ENCODE measurements at regions not wholly inside any gene's neighbourhood (a gene's known extent, or its start where the extent isn't known, plus 50 kb on each side); places are given as distances from the start of the nearest gene placed in this dataset.

DNA sequence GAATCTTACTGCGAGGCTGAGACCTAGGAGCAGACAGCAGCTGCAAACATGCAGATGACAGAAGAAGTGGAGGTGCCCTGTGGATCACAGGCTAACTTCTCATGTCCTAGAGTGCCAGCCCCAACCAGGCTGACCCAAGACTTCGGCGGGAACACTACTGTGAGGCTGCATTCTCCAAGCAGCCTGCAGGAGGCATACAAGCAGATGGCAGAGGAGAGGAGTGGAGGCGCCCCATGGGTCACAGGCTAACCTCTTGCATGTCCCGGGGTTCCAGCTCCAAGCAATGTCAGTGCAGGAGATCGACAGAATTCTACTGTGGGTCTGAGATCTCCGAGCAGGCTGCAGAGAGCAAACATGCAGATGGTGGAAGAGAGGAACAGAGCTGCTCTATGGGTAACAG, 98.1 kb upstream of the ZNF678 start:
- no peak for TF ChIP-seq JUND (IDR thresholded peaks at IDR 0.05)
- TF ChIP-seq EGR1 (IDR thresholded peaks at IDR 0.05; ENCODE audit: low read depth): no peak
- TF ChIP-seq POLR2A (IDR thresholded peaks at IDR 0.05; ENCODE audit: borderline replicate concordance, extremely low read depth, insufficient read depth, insufficient read length): no peak
- TF ChIP-seq EZH2phosphoT487 (IDR thresholded peaks at IDR 0.05; ENCODE audit: borderline replicate concordance): no peak
- TF ChIP-seq, protein P1, sequence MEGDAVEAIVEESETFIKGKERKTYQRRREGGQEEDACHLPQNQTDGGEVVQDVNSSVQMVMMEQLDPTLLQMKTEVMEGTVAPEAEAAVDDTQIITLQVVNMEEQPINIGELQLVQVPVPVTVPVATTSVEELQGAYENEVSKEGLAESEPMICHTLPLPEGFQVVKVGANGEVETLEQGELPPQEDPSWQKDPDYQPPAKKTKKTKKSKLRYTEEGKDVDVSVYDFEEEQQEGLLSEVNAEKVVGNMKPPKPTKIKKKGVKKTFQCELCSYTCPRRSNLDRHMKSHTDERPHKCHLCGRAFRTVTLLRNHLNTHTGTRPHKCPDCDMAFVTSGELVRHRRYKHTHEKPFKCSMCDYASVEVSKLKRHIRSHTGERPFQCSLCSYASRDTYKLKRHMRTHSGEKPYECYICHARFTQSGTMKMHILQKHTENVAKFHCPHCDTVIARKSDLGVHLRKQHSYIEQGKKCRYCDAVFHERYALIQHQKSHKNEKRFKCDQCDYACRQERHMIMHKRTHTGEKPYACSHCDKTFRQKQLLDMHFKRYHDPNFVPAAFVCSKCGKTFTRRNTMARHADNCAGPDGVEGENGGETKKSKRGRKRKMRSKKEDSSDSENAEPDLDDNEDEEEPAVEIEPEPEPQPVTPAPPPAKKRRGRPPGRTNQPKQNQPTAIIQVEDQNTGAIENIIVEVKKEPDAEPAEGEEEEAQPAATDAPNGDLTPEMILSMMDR (IDR thresholded peaks at IDR 0.05 in 2 of 3, conservative IDR thresholded peaks at IDR 0.05 in 1 of 3; ENCODE audit: borderline replicate concordance in 1 of 3, insufficient read depth in 1 of 3, low read depth in 2 of 3, low read length in 2 of 3): peak in 1 of 3 experiments; percentile 16; a peak in 2 of 6 replicates
- TF ChIP-seq, protein P2, sequence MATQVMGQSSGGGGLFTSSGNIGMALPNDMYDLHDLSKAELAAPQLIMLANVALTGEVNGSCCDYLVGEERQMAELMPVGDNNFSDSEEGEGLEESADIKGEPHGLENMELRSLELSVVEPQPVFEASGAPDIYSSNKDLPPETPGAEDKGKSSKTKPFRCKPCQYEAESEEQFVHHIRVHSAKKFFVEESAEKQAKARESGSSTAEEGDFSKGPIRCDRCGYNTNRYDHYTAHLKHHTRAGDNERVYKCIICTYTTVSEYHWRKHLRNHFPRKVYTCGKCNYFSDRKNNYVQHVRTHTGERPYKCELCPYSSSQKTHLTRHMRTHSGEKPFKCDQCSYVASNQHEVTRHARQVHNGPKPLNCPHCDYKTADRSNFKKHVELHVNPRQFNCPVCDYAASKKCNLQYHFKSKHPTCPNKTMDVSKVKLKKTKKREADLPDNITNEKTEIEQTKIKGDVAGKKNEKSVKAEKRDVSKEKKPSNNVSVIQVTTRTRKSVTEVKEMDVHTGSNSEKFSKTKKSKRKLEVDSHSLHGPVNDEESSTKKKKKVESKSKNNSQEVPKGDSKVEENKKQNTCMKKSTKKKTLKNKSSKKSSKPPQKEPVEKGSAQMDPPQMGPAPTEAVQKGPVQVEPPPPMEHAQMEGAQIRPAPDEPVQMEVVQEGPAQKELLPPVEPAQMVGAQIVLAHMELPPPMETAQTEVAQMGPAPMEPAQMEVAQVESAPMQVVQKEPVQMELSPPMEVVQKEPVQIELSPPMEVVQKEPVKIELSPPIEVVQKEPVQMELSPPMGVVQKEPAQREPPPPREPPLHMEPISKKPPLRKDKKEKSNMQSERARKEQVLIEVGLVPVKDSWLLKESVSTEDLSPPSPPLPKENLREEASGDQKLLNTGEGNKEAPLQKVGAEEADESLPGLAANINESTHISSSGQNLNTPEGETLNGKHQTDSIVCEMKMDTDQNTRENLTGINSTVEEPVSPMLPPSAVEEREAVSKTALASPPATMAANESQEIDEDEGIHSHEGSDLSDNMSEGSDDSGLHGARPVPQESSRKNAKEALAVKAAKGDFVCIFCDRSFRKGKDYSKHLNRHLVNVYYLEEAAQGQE (IDR thresholded peaks at IDR 0.05; ENCODE audit: low read depth): no peak
- TF ChIP-seq POLR2AphosphoS5 (IDR thresholded peaks at IDR 0.05; ENCODE audit: low read depth, low read length): no peak
- no peak for TF ChIP-seq EZH2 (IDR thresholded peaks at IDR 0.05)
- TF ChIP-seq SRF (IDR thresholded peaks at IDR 0.05; ENCODE audit: low read depth): no peak
- TF ChIP-seq, protein P3, sequence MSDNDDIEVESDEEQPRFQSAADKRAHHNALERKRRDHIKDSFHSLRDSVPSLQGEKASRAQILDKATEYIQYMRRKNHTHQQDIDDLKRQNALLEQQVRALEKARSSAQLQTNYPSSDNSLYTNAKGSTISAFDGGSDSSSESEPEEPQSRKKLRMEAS (IDR thresholded peaks at IDR 0.05): no peak
- no peak for TF ChIP-seq RAD21 (IDR thresholded peaks at IDR 0.05; ENCODE audit: low read depth)
- no peak for TF ChIP-seq YY1 (IDR thresholded peaks at IDR 0.05; ENCODE audit: extremely low read depth, insufficient replicate concordance, low read depth, low read length)
- no peak for TF ChIP-seq FOSL1 (IDR thresholded peaks at IDR 0.05; ENCODE audit: low read depth)
- TF ChIP-seq CEBPB (IDR thresholded peaks at IDR 0.05; ENCODE audit: low read depth): no peak
